GM18517 (cell line): ENCODE measurements at regions not wholly inside any gene's neighbourhood (a gene's known extent, or its start where the extent isn't known, plus 50 kb on each side); places are given as distances from the start of the nearest gene placed in this dataset.

Experiments
- ATAC-seq: cut with Tn5 transposase; IDR thresholded peaks from one replicate; pipeline ENCODE4 v1.9.1; 2021; ENCODE audit warnings: mild to moderate bottlenecking, moderate library complexity; ENCODE audit not compliant: unreplicated experiment

GRCh38 chrX:98331407-98331806 is 1447.7 kb downstream of the RPA4 start:
- ATAC-seq, result no peak

- ATAC-seq, result no peak
These were observed 1454.8 kb downstream of the RPA4 start for GRCh38 chrX:98338544-98338943.

GRCh38 chrX:98350940-98351339 is 1467.2 kb downstream of the RPA4 start:
- no peak for ATAC-seq

GRCh38 chrX:98357146-98357545 is 1473.4 kb downstream of the RPA4 start:
- no peak for ATAC-seq

- ATAC-seq, result no peak
These were observed 1478.9 kb downstream of the RPA4 start for GRCh38 chrX:98362630-98363029.

- ATAC-seq, result no peak
These were observed 1488.3 kb downstream of the RPA4 start for GRCh38 chrX:98371994-98372393.

- ATAC-seq, result no peak
These were observed 1495.4 kb downstream of the RPA4 start for GRCh38 chrX:98379134-98379533.

GRCh38 chrX:98380106-98380505 is 1496.4 kb downstream of the RPA4 start:
- ATAC-seq, result no peak

GRCh38 chrX:98380556-98380955 is 1496.8 kb downstream of the RPA4 start:
- ATAC-seq, result no peak

GRCh38 chrX:98398542-98398941 is 1514.8 kb downstream of the RPA4 start:
- no peak for ATAC-seq

- no peak for ATAC-seq
These were observed 1521.7 kb downstream of the RPA4 start for GRCh38 chrX:98405376-98405775.

GRCh38 chrX:98407584-98407983 is 1523.9 kb downstream of the RPA4 start:
- ATAC-seq, result no peak

GRCh38 chrX:98409867-98410266 is 1526.2 kb downstream of the RPA4 start:
- no peak for ATAC-seq

- no peak for ATAC-seq
These were observed 1528.3 kb downstream of the RPA4 start for GRCh38 chrX:98412058-98412457.

- ATAC-seq, result no peak
These were observed 1538.8 kb downstream of the RPA4 start for GRCh38 chrX:98422536-98422935.

- ATAC-seq, result no peak
These were observed 1548.7 kb downstream of the RPA4 start for GRCh38 chrX:98432413-98432812.

- no peak for ATAC-seq
These were observed 1564.8 kb downstream of the RPA4 start for GRCh38 chrX:98448524-98448923.

GRCh38 chrX:98452456-98452855 is 1568.7 kb downstream of the RPA4 start:
- no peak for ATAC-seq

- ATAC-seq, result no peak
These were observed 1576.0 kb downstream of the RPA4 start for GRCh38 chrX:98459669-98460068.

- ATAC-seq, result no peak
These were observed 1596.9 kb downstream of the RPA4 start for GRCh38 chrX:98480606-98481005.

- ATAC-seq, result no peak
These were observed 1597.9 kb downstream of the RPA4 start for GRCh38 chrX:98481636-98482035.

- ATAC-seq, result no peak
These were observed 1607.0 kb downstream of the RPA4 start for GRCh38 chrX:98490670-98491069.

GRCh38 chrX:98501426-98501825 is 1617.7 kb downstream of the RPA4 start:
- ATAC-seq, result no peak

- ATAC-seq, result no peak
These were observed 1623.2 kb downstream of the RPA4 start for GRCh38 chrX:98506907-98507306.
